Occipital lobe (tissue), 1 donor: ENCODE measurements at regions not wholly inside any gene's neighbourhood (a gene's known extent, or its start where the extent isn't known, plus 50 kb on each side); places are given as distances from the start of the nearest gene placed in this dataset.
"Not testable (repeated sequence)": the region's sequence is repeated elsewhere in the genome, so short reads cannot be mapped to it uniquely, and the experiment has no call there.

Source experiments
- DNase-seq: peaks from one replicate; lab custom pipeline; 2025; lab: John Stamatoyannopoulos, UW

DNA sequence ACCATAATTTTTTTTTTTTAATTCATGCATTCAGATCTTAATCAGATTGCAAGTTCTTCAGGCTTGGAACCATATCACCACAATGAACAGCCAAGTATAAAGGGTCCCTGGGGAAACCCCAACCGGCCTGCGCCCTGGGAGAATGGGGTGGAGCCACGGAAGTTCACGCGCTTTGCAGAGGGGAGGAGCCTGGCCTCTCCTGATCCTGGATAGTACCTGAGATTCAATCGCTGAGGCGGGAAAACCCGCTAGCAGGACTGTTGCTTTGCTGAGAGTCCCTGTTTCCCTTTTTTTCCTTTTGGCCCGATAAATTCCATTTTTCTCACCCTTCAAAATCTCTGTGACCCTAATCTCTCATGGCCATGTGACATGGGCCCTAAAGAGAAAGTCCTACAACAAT lies 385.1 kb downstream of the IRS2 start:
- DNase-seq, result no peak

DNA sequence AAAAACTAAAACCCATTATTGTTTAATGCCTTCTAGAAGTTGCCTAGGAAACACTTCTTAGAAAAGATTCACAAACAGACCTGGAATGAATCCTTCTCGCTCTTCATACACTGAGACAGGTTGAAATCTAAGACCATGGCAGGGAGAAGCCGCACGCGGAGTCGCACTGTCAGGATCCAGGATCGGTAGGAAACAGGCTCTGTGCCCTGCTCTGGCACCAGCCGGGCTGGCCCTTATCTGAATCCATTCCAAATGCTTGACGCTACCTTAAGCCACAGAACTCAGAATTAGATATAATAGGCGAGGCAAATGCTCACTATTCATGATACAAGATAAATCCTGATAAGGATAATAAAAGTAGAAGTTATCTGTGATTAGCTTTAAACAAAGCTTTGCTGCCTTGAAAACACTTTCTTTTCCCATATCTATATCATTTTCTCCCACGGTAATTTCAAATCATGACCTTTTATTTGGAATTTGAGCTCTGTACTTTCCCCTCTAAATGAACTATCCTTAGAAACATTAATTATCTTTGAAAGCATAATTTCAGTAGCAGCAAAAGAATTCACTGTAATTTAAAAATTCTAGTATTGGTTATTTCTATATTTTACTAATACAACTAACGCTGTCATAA lies 385.6 kb downstream of the IRS2 start:
- no peak for DNase-seq

- no peak for DNase-seq
These were observed 386.2 kb downstream of the IRS2 start for GRCh38 chr13:109400209-109400608.

- DNase-seq, result not testable (repeated sequence)
These were observed 388.3 kb downstream of the IRS2 start for GRCh38 chr13:109398071-109398470.

DNA sequence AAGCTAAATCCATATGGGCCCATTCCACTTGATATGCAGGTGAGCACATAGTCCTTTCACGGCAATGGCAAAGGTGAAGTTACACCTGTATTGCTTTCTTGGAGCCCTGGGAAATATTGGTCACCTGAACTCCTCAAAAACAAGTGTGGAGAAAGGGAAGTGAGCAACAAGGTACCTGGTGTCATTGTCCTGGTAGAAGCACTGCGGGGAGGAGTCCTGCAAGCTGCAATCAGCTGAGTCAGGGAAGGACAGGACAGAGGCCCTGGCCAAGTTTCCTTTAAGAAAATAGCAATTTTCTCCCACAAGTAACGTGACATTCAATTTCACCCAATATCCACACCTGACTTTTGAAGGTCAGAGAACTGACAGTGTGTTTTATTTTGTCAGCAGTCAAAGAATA lies 389.1 kb downstream of the IRS2 start:
- DNase-seq, result no peak

DNA sequence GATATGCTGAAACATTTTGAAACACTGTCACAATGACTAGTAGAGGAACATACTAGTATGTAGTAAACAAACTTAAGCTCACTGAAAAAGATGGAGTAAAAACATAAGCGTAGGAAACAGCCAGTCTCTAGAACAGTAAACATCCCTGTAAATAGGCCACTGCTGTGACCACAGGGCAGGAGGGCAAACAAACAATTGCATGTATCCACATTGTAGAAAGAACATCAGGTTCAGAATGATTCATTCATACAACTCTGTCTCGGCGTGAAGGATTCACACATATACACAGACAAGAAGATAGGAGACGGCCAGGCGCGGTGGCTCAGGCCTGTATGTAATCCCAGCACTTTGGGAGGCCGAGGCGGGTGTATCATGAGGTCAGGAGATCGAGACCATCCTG lies 390.1 kb downstream of the IRS2 start:
- no peak for DNase-seq

DNA sequence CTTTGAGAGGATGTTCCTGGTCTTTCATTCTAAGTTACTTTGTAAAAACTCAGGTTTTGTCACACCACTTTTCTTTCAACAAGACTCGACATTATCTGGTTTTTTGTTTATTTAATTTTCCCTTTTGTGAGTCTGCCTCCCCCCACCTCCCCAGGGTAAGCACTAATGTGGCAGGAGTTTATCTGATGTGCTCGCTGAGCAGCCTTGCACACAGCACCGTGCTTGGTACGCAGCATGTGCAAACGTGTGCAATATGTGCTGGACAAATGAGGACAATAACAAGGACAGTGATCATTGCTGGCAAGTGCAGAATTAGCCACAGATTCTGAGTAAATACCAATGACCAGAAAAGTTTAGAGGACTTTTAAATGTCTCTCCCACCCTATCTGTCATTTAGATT lies 391.4 kb downstream of the IRS2 start:
- DNase-seq, result no peak

GRCh38 chr13:109394311-109394988 lies 391.9 kb downstream of the IRS2 start:
- no peak for DNase-seq

DNA sequence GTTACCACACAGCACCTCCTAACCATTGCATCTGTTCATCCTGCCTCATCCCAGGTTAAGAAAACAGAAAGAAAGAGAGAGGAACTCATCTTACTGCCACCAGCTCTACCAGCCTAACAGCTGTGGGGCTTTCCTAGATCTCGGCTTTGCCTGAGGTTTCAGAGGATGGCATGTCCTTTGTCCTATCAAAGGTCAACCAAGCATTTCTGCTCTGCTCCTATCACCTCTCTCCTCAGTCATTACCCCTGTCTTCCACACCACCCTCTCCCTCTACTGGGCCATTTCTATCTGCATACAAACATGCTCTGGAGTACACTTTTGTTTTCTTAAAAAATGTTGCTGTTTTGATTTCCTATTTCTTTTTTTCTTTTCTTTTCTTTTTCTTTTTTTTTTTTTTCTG lies 393.3 kb downstream of the IRS2 start:
- DNase-seq, result no peak

GRCh38 chr13:109390391-109390790 lies 396.0 kb downstream of the IRS2 start:
- DNase-seq, result no peak

GRCh38 chr13:109389892-109390345 lies 396.5 kb downstream of the IRS2 start:
- no peak for DNase-seq

GRCh38 chr13:109389456-109389855 lies 396.9 kb downstream of the IRS2 start:
- no peak for DNase-seq

- DNase-seq, result no peak
These were observed 398.9 kb downstream of the IRS2 start for GRCh38 chr13:109387471-109387870.

- DNase-seq, result no peak
These were observed 401.2 kb downstream of the IRS2 start for GRCh38 chr13:109385242-109385560.

DNA sequence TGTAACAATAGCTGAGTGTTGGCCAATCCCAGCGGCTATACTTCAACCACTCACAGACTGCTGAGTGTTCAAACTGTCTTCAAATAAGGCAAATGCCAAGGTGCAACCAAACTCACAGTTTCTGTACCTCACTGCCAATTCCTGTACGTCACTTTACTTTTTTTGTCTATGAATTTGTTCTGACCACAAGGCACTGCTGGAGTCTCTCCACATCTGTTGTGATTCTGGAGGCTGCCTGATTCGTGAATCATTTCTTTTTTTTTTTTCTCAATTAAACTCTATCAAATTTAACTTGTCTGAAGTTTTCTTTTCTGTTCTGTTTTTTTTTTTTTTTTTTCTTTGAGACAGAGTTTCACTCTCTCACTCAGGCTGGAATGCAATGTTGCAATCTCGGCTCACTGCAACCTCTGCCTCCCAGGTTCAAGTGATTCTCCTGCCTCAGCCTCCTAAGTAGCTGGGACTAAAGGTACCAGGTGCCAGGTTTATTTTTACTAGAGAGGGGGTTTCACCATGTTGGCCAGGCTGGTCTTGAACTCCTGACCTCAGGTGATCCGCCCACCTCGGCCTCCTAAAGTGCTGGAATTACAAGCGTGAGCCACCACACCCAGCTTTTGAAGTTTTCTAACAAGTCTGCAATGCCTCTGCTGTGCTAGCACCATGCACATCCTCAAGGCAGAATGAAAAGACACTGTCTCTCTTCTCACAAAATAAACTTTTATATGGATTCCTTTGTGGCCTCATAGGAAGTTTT lies 401.7 kb downstream of the IRS2 start:
- DNase-seq, result no peak

DNA sequence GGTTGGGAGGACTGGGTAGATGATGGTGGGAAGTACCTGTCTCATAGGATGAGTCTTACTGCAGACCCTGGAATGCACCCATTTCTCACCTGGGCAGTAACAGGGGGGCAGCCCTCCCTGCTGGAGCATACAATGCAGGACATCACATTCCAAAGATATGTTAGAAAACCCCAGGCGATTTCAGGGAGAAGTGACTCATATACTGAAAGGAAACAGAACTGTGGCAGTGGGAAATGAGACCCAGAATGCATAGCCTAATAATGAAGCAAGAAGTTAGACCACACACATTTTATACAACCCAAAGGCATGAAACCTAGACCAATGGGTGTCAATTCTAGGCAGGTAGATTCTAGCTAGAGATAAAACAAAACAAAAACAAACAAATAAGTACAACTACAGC lies 402.7 kb downstream of the IRS2 start:
- no peak for DNase-seq

GRCh38 chr13:109381546-109382180 lies 404.7 kb downstream of the IRS2 start:
- no peak for DNase-seq

DNA sequence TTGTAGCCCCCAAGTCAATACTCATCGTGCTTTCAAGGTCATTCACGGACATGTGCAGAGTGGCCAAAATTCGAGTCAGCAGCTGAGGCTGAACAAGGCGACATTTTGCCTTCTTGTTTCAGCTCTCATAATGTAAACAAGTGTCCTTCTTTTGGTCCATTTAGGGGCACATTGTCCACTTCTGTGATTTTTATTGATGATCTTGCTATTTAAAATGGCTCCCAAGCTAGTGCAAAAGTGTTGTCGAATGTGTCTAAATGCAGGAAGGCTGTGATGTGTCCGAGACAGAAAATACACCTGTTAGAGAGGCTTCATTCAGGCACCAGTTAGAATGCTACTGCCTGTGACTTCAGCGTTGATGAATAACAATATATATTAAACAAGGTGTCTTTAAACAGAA lies 405.9 kb downstream of the IRS2 start:
- DNase-seq, result no peak

DNA sequence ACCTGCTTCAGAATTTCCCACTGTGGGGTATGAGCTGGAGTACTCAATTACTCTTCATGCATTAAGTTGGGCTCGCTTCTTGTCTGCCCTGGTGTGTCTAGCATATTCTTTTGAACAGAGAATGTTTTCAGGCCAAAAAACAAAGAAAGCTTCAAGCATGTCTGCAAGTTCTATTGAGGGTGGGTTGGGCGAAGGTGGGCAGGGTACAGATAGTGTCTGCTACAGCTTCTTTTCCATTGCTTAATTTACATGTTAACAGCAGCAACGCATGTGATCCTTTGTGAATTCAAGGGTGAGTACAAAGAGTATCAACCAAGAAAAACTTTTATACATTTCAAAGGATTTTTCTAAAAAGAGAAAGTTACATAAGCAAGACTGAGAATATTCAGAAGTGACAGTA lies 406.5 kb downstream of the IRS2 start:
- no peak for DNase-seq

- DNase-seq, result no peak
These were observed 409.4 kb downstream of the IRS2 start for GRCh38 chr13:109376936-109377335.

DNA sequence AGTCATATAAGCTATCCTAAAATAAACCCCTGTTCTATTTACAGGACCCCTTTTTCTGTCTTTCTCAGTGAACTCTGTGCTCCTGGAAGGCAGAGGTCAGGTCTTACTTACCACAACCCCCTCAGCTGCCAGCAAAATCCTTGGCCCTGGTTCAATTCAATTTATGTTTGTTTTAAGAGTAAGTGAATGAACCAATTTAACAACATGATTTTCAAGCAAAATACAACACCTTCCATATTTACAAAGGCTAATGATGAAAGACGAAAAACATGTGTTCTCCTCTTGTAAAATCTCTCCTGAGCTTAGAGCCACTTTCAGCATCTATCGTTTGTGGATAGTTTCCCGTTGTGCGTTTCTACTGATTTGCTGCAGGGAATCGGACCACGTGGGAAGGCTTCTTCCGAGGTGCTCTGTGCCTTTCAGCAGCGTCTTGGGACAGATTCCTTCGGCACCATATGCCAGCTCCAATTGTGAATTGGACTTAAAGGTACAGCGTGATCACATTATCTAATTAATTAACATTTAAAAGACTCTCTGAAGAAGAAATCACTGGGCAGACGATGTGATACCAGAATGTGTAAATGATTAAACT lies 411.7 kb downstream of the IRS2 start:
- no peak for DNase-seq

DNA sequence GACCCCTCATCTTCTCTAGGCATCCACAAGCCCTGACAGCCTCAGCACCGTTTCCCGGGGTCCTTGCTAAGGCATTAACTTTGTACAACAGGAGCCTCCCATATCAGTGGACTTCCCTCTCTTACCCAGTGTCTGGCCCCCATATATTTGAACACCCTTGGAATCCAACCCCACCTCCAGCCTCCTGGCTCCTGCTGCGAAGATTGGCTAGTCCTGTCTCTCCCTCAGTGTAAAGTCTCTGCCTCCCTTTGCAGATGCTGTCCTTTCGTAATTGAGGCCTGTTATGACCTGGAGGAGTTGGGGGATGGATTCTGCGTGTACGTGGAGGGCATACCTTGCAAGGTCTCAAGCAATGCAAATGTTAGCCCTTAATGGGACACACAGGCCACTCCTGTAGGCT lies 413.7 kb downstream of the IRS2 start:
- DNase-seq, result no peak
